ENCODE measurements at regions not wholly inside any gene's neighbourhood (a gene's known extent, or its start where the extent isn't known, plus 50 kb on each side); places are given as distances from the start of the nearest gene placed in this dataset.

DNA sequence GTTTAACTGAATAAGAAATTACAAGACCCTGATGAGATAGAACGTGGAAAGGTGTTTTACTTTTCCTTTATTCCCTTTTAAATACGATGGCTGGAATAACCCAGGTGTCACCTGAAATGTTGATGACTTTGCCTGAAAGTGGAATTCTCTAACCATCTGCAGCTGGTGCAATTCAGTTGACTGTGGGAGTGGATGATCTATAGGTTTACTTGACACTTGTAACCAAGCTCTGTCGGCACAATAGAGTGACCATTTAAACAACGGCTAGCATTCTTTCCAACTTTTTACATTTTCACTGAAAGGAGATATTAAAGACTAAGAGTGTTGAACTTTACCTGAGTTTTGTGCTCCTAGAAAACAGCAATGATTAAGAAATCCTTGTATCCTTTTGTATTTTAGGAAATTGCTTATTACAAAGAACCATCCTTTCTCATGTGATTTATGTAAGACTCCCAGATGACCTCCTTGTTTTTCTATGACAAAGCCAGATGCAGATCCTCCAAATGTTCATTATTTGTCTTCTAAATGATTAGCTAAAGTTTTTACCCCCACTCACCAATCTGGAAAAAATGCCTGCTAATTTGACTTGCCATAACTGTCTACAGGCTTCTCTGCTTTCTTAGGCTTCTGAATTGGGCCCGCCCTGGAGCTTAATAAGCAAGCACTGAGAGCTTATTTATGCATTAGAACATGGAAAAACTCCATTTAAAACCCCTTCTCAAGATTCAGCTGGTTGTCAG is 129.5 kb upstream of the LRRC7 start:
- CTCF ChIA-PET = interaction anchor here (0.7 kb wide), 1 partner anchor 13 kb away, joined by 3 read pairs; no protein-coding TSS in a partner anchor
- DNase-seq = no peak
- peaks cover 3% of the 10 kb centered on the region for H3K9me3 Mint-ChIP-seq
- intact Hi-C loops (cut with micrococcal nuclease) = no loop called here
- POLR2A ChIA-PET = no interaction called here
- no peak for ATAC-seq
- H3K27ac Mint-ChIP-seq = no peak overlapping the region
- no peaks in the 10 kb centered on the region for H3K36me3 Mint-ChIP-seq (ENCODE audit: low read depth)
- no peaks in the 10 kb centered on the region for H3K27me3 Mint-ChIP-seq
- TF ChIP-seq, protein P1, sequence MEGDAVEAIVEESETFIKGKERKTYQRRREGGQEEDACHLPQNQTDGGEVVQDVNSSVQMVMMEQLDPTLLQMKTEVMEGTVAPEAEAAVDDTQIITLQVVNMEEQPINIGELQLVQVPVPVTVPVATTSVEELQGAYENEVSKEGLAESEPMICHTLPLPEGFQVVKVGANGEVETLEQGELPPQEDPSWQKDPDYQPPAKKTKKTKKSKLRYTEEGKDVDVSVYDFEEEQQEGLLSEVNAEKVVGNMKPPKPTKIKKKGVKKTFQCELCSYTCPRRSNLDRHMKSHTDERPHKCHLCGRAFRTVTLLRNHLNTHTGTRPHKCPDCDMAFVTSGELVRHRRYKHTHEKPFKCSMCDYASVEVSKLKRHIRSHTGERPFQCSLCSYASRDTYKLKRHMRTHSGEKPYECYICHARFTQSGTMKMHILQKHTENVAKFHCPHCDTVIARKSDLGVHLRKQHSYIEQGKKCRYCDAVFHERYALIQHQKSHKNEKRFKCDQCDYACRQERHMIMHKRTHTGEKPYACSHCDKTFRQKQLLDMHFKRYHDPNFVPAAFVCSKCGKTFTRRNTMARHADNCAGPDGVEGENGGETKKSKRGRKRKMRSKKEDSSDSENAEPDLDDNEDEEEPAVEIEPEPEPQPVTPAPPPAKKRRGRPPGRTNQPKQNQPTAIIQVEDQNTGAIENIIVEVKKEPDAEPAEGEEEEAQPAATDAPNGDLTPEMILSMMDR (IDR thresholded peaks at IDR 0.05) = no peak
- H3K4me3 Mint-ChIP-seq = no peak overlapping the region
- H3K4me1 Mint-ChIP-seq (ENCODE audit: low read depth) = no peaks in the 10 kb centered on the region

DNA sequence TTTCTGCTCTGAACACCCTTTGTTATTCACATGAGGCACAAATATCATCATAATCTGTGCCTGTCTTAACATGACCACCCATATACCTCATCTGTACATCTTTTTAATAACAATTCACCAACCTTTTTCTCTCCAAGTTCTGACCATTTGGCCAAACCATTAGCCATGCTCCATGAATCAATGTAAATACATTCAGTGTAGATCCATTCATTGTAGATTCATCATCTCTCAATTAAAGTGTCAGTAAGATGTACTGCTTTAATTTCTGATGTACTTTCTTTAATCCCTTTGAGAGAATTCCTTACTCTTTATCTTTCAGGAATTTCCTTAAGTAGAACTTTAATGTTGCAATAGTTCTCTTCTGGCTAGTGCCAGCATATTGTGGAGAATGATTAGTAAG is 126.2 kb upstream of the LRRC7 start:
- ATAC-seq = no peak
- Mint-ChIP-seq H3K27ac (no peak overlapping the region), H3K4me1 (ENCODE audit: low read depth) (no peaks in the 10 kb centered on the region), H3K9me3 (peaks cover 6% of the 10 kb centered on the region), H3K4me3 (no peak overlapping the region), H3K27me3 (no peaks in the 10 kb centered on the region), H3K36me3 (ENCODE audit: low read depth) (no peaks in the 10 kb centered on the region)
- intact Hi-C loops (cut with micrococcal nuclease) = no loop called here
- POLR2A ChIA-PET = no interaction called here
- TF ChIP-seq, protein P1 (IDR thresholded peaks at IDR 0.05) = no peak
- CTCF ChIA-PET = no interaction called here
- DNase-seq = no peak

DNA sequence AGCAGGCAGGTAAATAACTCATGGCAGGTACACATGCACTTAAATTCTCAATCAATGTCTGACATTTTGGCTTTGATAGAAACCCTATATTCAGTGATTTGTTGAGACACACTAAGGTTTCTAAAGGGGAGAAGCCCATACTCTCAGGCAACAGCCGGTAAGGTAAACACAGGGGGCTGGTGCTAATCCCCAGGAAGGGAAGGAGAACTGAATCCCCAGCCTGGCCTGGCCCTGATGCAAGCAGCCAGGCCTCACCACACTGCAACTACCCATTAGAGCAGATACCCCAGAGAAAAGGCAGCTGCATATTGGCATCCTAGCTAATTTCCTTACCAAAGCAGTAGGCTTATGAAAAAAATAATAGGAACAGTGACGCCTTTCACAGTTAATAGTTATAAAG is 116.5 kb upstream of the LRRC7 start:
- Mint-ChIP-seq H3K9me3 (peaks cover 12% of the 10 kb centered on the region), H3K4me1 (ENCODE audit: low read depth) (no peaks in the 10 kb centered on the region), H3K4me3 (no peak overlapping the region), H3K27me3 (no peaks in the 10 kb centered on the region), H3K36me3 (ENCODE audit: low read depth) (no peaks in the 10 kb centered on the region), H3K27ac (no peak overlapping the region)
- TF ChIP-seq, protein P1 (IDR thresholded peaks at IDR 0.05) = no peak
- POLR2A ChIA-PET = no interaction called here
- CTCF ChIA-PET = interaction anchor here (1.2 kb wide), 1 partner anchor 14 kb away, joined by 3 read pairs; no protein-coding TSS in a partner anchor
- intact Hi-C loops (cut with micrococcal nuclease) = no loop called here
- no peak for DNase-seq
- no peak for ATAC-seq

DNA sequence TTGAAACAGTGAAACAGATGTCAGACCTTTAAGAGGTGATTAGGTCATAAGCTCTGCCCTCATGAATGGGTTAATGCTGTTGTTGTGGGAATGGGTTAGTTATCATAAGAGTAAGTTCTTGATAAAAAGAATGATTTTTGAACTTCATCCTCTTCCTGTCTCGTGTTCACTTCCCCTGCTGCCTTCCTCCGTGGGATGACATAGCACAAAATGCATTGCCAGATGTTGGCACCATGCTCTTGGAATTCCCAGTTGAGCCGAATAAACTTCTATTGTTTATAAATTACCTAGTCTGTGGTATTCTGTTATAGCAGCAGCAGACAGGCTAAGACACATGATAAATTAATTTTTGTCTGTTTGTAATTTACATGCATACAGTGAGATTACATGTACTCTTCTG is 112.0 kb upstream of the LRRC7 start:
- H3K9me3 Mint-ChIP-seq = peaks cover 2% of the 10 kb centered on the region
- no peaks in the 10 kb centered on the region for H3K27me3 Mint-ChIP-seq
- ChIA-PET CTCF (no interaction called here), POLR2A (no interaction called here)
- TF ChIP-seq, protein P1 (IDR thresholded peaks at IDR 0.05) = no peak
- DNase-seq (no peak), ATAC-seq (no peak)
- H3K36me3 Mint-ChIP-seq (ENCODE audit: low read depth) = no peaks in the 10 kb centered on the region
- intact Hi-C loops (cut with micrococcal nuclease) = no loop called here
- H3K4me3 Mint-ChIP-seq = no peak overlapping the region
- H3K4me1 Mint-ChIP-seq (ENCODE audit: low read depth) = no peaks in the 10 kb centered on the region
- no peak overlapping the region for H3K27ac Mint-ChIP-seq

DNA sequence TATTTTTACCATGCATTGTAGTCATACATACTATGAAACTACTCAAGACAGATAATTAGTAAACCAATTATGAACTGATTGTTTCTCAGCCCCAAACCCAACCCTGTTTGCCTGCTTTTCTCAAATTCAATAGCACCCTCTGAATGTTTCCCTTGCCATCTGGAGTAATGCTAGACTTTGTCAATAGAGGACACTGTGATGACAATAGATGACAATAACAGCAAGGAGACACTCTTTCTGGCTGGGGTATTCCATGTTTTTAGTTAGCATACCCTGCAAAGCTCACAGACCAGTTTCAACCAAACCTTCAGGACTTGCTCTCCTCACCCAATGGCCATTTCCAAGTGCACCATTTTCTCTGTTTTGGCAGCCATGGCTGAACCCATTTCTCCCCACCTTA is 108.5 kb upstream of the LRRC7 start:
- Mint-ChIP-seq H3K4me1 (ENCODE audit: low read depth) (no peaks in the 10 kb centered on the region), H3K4me3 (no peak overlapping the region), H3K9me3 (peaks cover 8% of the 10 kb centered on the region), H3K27me3 (no peaks in the 10 kb centered on the region), H3K36me3 (ENCODE audit: low read depth) (no peaks in the 10 kb centered on the region), H3K27ac (no peak overlapping the region)
- ATAC-seq (no peak), DNase-seq (no peak)
- intact Hi-C loops (cut with micrococcal nuclease) = no loop called here
- ChIA-PET POLR2A (no interaction called here), CTCF (no interaction called here)
- TF ChIP-seq, protein P1 (IDR thresholded peaks at IDR 0.05) = no peak
